Activated T-helper 2 cell treated with anti-CD3 and anti-CD28 coated beads, Interferon-gamma antibody, Interleukin-2, Interleukin-4, amounts not matched to agents 10 μg/mL and 5 μg/mL and 100 μg/mL, durations not matched to agents 14 hours and 24 hours and 36 hours (primary cell): ENCODE measurements at regions not wholly inside any gene's neighbourhood (a gene's known extent, or its start where the extent isn't known, plus 50 kb on each side); places are given as distances from the start of the nearest gene placed in this dataset.

Source experiments
- DNase-seq: peaks from one replicate; pipeline ENCODE4 v3.0.0; 2021; ENCODE audit warnings: low spot score
- H3K27ac Mint-ChIP-seq: one replicate; pipeline ENCODE4 v1.8.0; 2021; ENCODE audit warnings: mixed read lengths
- H3K27me3 Mint-ChIP-seq: one replicate; pipeline ENCODE4 v1.8.0; 2021; ENCODE audit warnings: low read depth, mixed read lengths
- H3K36me3 Mint-ChIP-seq: one replicate; pipeline ENCODE4 v1.8.0; 2021; ENCODE audit warnings: low read depth, mixed read lengths
- H3K4me1 Mint-ChIP-seq: one replicate; pipeline ENCODE4 v1.8.0; 2021; ENCODE audit warnings: low read depth, mixed read lengths
- H3K4me3 Mint-ChIP-seq: one replicate; pipeline ENCODE4 v1.8.0; 2021; ENCODE audit warnings: low read depth, mild to moderate bottlenecking, moderate library complexity, mixed read lengths
- H3K9me3 Mint-ChIP-seq: one replicate; pipeline ENCODE4 v1.8.0; 2021; ENCODE audit warnings: mixed read lengths
- intact Hi-C: fragments of 100-400 bp; cut with micrococcal nuclease; formaldehyde crosslinking; loops from one replicate; pipeline ENCODE4 v1.15.1; 2023

DNA sequence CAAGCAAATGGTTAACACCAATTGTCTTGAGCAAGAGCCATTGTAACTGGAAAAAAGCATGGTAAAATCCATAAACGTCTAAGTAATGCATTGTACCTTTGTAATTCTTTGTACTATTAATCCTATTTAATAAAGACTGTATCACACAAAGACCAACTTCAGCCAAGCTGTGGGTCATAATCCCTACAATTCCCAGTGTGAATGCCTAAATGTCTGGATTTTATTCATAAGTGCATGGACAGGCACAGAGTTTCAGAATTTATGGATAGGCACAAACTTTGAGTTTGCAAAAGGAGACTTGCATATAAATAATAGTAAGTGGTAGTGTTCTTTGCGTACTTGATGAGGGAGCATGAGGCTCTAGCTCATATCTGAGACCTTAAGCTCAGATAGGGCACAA lies 1280.2 kb upstream of the WWC1 start:
- no peak overlapping the region for H3K4me3 Mint-ChIP-seq
- peaks cover 12% of the 10 kb centered on the region for H3K9me3 Mint-ChIP-seq
- no peak for DNase-seq
- no peaks in the 10 kb centered on the region for H3K27me3 Mint-ChIP-seq
- H3K36me3 Mint-ChIP-seq, result no peaks in the 10 kb centered on the region
- H3K27ac Mint-ChIP-seq, result no peak overlapping the region
- no peaks in the 10 kb centered on the region for H3K4me1 Mint-ChIP-seq
- intact Hi-C loops, result no loop called here

GRCh38 chr5:167012123-167013034 lies 1279.1 kb upstream of the WWC1 start:
- Mint-ChIP-seq H3K4me3 (no peak overlapping the region), H3K9me3 (peaks cover 18% of the 10 kb centered on the region), H3K27me3 (no peaks in the 10 kb centered on the region), H3K4me1 (no peaks in the 10 kb centered on the region), H3K27ac (no peak overlapping the region), H3K36me3 (no peaks in the 10 kb centered on the region)
- no peak for DNase-seq
- intact Hi-C loops, result no loop called here

DNA sequence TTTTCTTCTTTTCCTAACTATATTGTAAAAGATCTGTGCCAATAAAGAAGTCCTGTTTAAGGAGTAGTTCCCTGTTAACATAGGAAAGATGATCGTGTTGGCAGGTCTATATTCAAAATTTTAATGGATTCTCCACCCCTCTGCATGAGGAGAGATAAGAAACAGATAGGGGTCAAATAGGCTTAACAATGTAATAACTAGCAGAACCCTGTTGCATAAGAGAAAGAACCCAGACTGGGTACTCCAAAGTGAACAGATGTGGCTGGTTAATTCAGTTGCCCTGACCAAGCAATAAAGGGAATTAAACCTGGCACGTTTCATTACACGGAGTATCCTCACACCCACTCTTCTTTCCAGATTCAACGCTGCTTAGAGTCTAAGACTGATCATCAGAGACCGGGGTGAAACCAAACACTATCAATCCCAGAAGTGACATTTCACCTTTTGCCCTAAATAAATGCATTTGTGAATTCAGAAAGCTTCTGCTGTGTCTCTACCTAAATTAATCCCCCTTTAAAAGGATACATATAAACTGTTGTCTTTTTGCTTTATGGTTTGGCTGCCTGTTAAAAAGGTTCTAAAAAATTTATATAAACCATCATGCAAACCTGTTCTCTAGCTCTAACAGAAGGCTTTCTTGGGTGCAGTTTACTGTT lies 1276.9 kb upstream of the WWC1 start:
- no peaks in the 10 kb centered on the region for H3K36me3 Mint-ChIP-seq
- no peaks in the 10 kb centered on the region for H3K4me1 Mint-ChIP-seq
- intact Hi-C loops, result no loop called here
- H3K27me3 Mint-ChIP-seq, result no peaks in the 10 kb centered on the region
- H3K27ac Mint-ChIP-seq, result no peak overlapping the region
- no peak overlapping the region for H3K4me3 Mint-ChIP-seq
- peaks cover 20% of the 10 kb centered on the region for H3K9me3 Mint-ChIP-seq
- no peak for DNase-seq

GRCh38 chr5:167020418-167020817 lies 1271.0 kb upstream of the WWC1 start:
- H3K36me3 Mint-ChIP-seq, result no peaks in the 10 kb centered on the region
- intact Hi-C loops, result no loop called here
- H3K27me3 Mint-ChIP-seq, result no peaks in the 10 kb centered on the region
- H3K4me1 Mint-ChIP-seq, result no peaks in the 10 kb centered on the region
- no peak for DNase-seq
- H3K27ac Mint-ChIP-seq, result no peak overlapping the region
- H3K9me3 Mint-ChIP-seq, result peaks cover 15% of the 10 kb centered on the region
- H3K4me3 Mint-ChIP-seq, result no peak overlapping the region

GRCh38 chr5:167029488-167029887 lies 1262.0 kb upstream of the WWC1 start:
- H3K27me3 Mint-ChIP-seq, result no peaks in the 10 kb centered on the region
- DNase-seq, result no peak
- intact Hi-C loops, result no loop called here
- peaks cover 8% of the 10 kb centered on the region for H3K9me3 Mint-ChIP-seq
- no peaks in the 10 kb centered on the region for H3K4me1 Mint-ChIP-seq
- no peak overlapping the region for H3K27ac Mint-ChIP-seq
- no peak overlapping the region for H3K4me3 Mint-ChIP-seq
- no peaks in the 10 kb centered on the region for H3K36me3 Mint-ChIP-seq

DNA sequence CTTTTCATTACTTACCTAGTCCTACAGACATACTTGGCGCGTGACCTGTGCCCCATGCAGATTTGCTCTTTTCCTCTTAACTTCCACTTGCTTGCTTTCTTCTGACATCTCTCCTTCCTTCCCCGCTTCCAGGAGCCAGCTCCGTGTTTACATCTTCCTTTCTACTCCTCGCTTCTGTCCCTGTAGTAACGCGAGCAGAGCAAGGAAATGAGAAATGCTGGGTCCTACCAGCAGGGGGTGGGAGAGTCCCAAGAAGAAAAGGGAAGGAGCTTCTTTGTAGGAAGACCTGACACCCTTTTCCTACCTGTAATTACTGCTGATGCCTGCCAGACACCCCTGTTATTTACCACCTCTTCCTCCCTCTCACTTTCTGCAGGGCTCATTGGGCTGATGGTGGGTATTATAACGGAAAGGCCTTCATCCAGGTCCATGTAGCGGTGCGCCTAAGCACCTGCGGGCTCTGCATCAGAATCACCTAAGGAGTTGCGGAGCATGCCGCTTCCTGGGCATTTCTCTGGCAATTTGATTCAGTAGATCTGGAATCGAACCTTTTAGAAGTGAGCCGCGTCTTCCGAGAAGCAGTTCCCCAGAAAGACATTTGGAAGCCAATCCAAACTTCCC lies 1260.8 kb upstream of the WWC1 start:
- Mint-ChIP-seq H3K9me3 (peaks cover 8% of the 10 kb centered on the region), H3K4me1 (no peaks in the 10 kb centered on the region), H3K4me3 (no peak overlapping the region), H3K27me3 (no peaks in the 10 kb centered on the region), H3K36me3 (no peaks in the 10 kb centered on the region), H3K27ac (no peak overlapping the region)
- no peak for DNase-seq
- intact Hi-C loops, result no loop called here

DNA sequence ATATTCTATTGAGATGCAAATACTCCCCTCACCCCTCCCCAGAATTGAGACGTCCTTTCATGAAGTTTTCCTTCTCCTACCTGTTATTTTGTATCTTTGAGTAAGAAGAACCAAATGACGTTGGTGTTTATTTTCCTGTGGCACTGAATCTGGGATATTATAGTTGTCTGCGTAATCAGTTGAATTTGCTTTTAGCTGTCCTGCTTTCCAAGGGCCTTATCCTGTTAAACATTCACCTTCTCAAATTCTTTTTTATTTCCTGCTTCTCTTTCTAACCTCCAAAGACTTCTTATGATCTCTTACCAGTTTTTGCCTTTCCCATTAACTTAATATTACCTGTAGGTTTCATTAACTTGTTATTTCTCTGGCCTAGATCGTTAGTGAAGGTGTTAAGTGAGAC lies 1254.9 kb upstream of the WWC1 start:
- Mint-ChIP-seq H3K27me3 (no peaks in the 10 kb centered on the region), H3K4me3 (no peak overlapping the region), H3K27ac (no peak overlapping the region), H3K9me3 (peaks cover 6% of the 10 kb centered on the region), H3K36me3 (no peaks in the 10 kb centered on the region), H3K4me1 (no peaks in the 10 kb centered on the region)
- intact Hi-C loops, result no loop called here
- DNase-seq, result no peak

DNA sequence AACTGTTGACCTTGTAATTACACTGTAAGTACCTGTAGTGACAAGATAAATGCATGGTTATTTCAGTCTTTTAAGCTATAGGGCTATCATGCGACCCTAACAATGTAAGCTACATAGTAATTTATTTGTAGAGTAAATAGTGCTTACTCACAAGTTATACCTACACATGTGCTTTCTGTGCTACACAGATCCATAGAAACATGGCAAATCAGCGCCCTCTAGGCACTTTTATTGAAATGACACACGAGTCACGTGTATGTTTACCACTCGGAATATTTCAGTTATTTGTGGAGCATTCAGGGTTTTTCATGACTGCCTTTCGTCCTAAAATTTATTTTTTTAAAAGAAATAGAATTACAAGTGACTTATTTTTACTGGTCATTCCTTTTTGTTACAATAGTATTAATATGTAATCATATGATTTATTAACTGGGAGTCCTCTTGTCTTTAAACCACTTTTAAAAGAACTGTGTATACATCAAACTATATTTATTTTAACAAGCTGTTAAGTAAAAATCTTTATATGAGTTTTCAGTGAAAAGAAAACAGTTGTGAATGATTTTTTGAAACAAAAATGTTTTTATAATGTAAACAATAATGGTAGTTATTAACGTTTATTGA lies 1242.3 kb upstream of the WWC1 start:
- intact Hi-C loops, result no loop called here
- Mint-ChIP-seq H3K4me1 (no peaks in the 10 kb centered on the region), H3K9me3 (no peaks in the 10 kb centered on the region), H3K27me3 (no peaks in the 10 kb centered on the region), H3K4me3 (no peak overlapping the region), H3K36me3 (no peaks in the 10 kb centered on the region), H3K27ac (no peak overlapping the region)
- no peak for DNase-seq

DNA sequence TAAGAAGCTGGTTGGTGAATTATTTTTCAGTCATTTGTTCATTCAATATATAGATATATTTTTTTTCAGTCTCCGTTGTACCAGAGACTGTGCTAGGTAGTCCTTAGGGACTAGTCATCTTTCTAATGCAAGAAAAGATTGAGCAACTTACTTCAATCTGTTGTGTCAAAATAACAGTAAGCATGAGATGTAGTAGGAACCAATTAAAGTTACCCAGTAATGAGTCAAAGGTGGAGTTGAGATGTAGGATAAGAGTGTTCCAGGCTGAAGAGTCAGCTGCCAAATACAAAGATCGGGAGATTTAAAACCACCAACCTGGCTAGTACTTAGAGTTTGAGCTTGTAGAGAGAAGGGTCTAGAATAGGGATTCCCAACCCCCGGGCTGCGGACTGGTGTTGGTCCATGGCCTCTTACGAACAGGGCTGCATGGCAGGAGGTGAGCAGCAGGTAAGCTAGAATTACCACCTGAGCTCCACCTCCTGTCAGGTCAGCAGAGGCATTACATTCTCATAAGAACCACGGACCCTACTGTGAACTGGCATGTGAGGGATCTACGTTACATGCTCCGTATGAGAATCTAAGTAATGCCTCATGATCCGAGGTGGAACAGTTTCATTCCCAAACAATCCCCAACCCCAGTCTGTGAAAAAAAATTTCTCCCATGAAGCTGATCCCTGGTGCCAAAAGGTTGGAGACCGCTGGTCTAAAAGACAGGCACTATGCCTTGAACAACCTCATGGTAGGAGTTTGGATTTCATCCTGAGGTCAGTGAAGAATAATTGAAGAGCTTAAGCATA lies 1241.5 kb upstream of the WWC1 start:
- no peak for DNase-seq
- Mint-ChIP-seq H3K4me1 (no peaks in the 10 kb centered on the region), H3K27me3 (no peaks in the 10 kb centered on the region), H3K27ac (no peak overlapping the region), H3K36me3 (no peaks in the 10 kb centered on the region), H3K9me3 (no peaks in the 10 kb centered on the region), H3K4me3 (no peak overlapping the region)
- intact Hi-C loops, result no loop called here

DNA sequence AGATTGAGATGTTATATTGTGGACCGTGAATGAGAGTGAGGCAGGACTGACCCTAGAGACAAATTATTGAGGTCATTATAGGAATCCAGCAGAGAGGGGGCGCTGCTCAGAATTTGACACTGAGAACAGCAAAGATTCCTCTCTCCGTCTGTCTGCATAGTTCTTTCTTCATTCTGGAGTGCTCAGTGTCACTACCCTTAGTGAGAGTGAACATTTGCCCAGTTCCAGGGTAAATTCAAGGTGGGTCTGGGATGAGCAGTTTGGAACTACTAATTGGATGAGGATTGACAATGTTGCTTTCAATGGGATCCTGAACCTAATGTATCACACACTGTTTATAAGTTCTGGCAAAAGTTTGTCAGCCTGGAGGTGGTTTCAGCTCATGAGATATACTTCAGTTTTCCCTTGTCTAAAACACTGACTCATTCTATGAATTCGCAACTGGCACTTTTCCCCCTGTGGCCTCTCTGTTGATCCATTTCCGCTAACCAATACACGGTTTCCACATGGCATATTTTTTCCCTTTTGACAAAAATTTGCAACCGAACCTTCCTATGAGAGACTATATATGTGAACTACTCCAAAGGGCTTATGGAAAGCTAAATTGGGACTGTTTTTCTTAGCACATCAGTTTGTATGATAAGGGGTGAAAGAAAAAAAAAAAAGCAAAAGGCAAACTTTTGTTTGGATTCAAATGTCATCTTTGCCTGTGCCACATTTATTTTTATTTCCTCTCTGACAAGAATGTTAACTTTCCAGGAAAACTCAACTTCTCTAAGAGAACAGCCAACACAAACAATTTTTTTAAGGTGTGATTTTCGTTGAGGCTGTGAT lies 1240.7 kb upstream of the WWC1 start:
- no peaks in the 10 kb centered on the region for H3K9me3 Mint-ChIP-seq
- H3K4me3 Mint-ChIP-seq, result no peak overlapping the region
- H3K36me3 Mint-ChIP-seq, result no peaks in the 10 kb centered on the region
- no peaks in the 10 kb centered on the region for H3K27me3 Mint-ChIP-seq
- intact Hi-C loops, result no loop called here
- no peaks in the 10 kb centered on the region for H3K4me1 Mint-ChIP-seq
- no peak overlapping the region for H3K27ac Mint-ChIP-seq
- no peak for DNase-seq

DNA sequence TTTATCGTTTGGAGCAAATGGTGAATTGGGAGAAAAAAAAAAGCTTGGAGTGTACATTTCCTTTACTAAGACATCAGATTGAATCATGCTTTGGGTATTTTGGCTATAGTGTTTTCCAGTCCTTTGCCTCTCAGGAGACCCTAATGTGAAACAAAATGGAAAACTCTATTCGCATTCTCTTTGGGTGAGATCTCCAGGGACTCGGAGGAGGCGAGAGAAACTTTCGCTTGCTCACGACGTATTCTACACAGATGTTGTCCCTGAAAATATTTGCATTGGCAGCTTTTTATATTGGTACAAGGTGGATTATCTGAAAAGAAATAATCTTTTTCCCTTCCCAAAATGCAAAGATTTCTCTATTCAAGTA lies 1240.1 kb upstream of the WWC1 start:
- Mint-ChIP-seq H3K36me3 (no peaks in the 10 kb centered on the region), H3K27me3 (no peaks in the 10 kb centered on the region), H3K27ac (no peak overlapping the region), H3K4me1 (no peaks in the 10 kb centered on the region), H3K9me3 (no peaks in the 10 kb centered on the region), H3K4me3 (no peak overlapping the region)
- intact Hi-C loops, result no loop called here
- no peak for DNase-seq

DNA sequence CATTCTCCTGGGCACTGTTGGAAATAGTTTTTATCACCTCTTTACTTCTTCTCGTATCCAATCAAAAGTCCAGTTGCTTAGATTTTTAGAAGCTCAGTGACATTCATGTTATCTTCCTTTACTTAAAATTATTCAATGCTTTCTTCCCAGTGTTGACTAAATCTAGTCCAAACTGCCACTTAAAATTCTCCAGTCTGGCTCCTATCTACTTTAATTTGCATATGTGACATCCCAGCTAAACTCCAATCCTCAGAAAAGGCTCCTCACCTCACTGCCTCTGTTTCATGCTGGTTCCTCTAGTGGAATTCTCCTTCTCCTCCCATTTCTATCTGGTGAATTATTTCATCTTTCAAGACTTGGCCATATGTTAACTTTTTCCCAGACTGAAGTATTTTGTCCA lies 1238.7 kb upstream of the WWC1 start:
- no peak overlapping the region for H3K27ac Mint-ChIP-seq

More for the DNA sequence above, 1238.7 kb upstream of the WWC1 start:
- no peak overlapping the region for H3K4me3 Mint-ChIP-seq
- no peaks in the 10 kb centered on the region for H3K4me1 Mint-ChIP-seq
- no peak for DNase-seq
- H3K27me3 Mint-ChIP-seq, result no peaks in the 10 kb centered on the region
- peaks cover 3% of the 10 kb centered on the region for H3K9me3 Mint-ChIP-seq
- H3K36me3 Mint-ChIP-seq, result no peaks in the 10 kb centered on the region
- intact Hi-C loops, result no loop called here
